ENCODE measurements at regions not wholly inside any gene's neighbourhood (a gene's known extent, or its start where the extent isn't known, plus 50 kb on each side); places are given as distances from the start of the nearest gene placed in this dataset.

- TF ChIP-seq POLR2A (IDR thresholded peaks at IDR 0.05) (no peak), CTCF (IDR thresholded peaks at IDR 0.05) (no peak)
Measured at GRCh38 chr11:15776366-15776765, 580.0 kb downstream of the SOX6 start.
